Neural cell (in vitro differentiated cells): ENCODE measurements at regions not wholly inside any gene's neighbourhood (a gene's known extent, or its start where the extent isn't known, plus 50 kb on each side); places are given as distances from the start of the nearest gene placed in this dataset.

Experiments used
- H2AFZ ChIP-seq: fragments of 200-600, 300-800 bp; sonication (generic), shearing (Covaris generic); 2 replicates; pipeline ENCODE4 v1.6.0; 2014; ENCODE audit warnings: low read depth, mild to moderate bottlenecking, antibody characterized with exemption, low read length, moderate library complexity
- H3F3A ChIP-seq: fragments of 200-600 bp; shearing (Covaris generic); 2 replicates; pipeline ENCODE4 v1.6.1; 2016; ENCODE audit warnings: mild to moderate bottlenecking, moderate library complexity, mixed read lengths, antibody characterized with exemption, low read length; ENCODE audit not compliant: insufficient read depth, poor library complexity, severe bottlenecking
- H3K27ac ChIP-seq: fragments of 200-600, 300-800 bp; sonication (generic), shearing (Covaris generic); 2 replicates; pipeline ENCODE4 v1.5.1; 2014; ENCODE audit warnings: mild to moderate bottlenecking, low read length, moderate library complexity
- H3K27me3 ChIP-seq: fragments of 300-800, 200-600 bp; sonication (generic), shearing (Covaris generic); 2 replicates; pipeline ENCODE4 v1.6.0; 2014; ENCODE audit warnings: mild to moderate bottlenecking, low read depth, low read length, moderate library complexity; ENCODE audit not compliant: insufficient read depth
- H3K36me3 ChIP-seq: fragments of 300-800, 200-600 bp; sonication (generic), shearing (Covaris generic); 2 replicates; pipeline ENCODE4 v1.5.1; 2014; ENCODE audit warnings: mild to moderate bottlenecking, antibody characterized with exemption, low read length, moderate library complexity; ENCODE audit not compliant: insufficient read depth
- H3K4me2 ChIP-seq: fragments of 300-800, 200-600 bp; sonication (generic), shearing (Covaris generic); 2 replicates; pipeline ENCODE4 v1.6.0; 2014; ENCODE audit warnings: mild to moderate bottlenecking, low read length
- H3K4me3 ChIP-seq: fragments of 300-800, 200-600 bp; sonication (generic), shearing (Covaris generic); 2 replicates; pipeline ENCODE4 v1.5.1; 2014; ENCODE audit warnings: mild to moderate bottlenecking, low read length, moderate library complexity
- H3K79me2 ChIP-seq: fragments of 200-600 bp; shearing (Covaris generic); replicated peaks from 2 replicates; pipeline ENCODE4 v1.6.0; 2014; ENCODE audit warnings: mild to moderate bottlenecking, low read length, moderate library complexity; ENCODE audit not compliant: insufficient read depth
- H3K9ac ChIP-seq: fragments of 300-800, 200-600 bp; sonication (generic), shearing (Covaris generic); 2 replicates; pipeline ENCODE4 v1.6.1; 2016; ENCODE audit warnings: mild to moderate bottlenecking, low read length, mixed read lengths
- H3K9me2 ChIP-seq: fragments of 200-600 bp; shearing (Covaris generic); 2 replicates; pipeline ENCODE4 v1.6.1; 2016; ENCODE audit warnings: mild to moderate bottlenecking, low read length, mixed read lengths; ENCODE audit not compliant: insufficient read depth
- H3K9me3 ChIP-seq: fragments of 200-600, 300-800 bp; sonication (generic), shearing (Covaris generic); 2 replicates; pipeline ENCODE4 v1.6.1; 2016; ENCODE audit warnings: mild to moderate bottlenecking, mixed run types, low read length, moderate library complexity, mixed read lengths
- H4K20me1 ChIP-seq: fragments of 200-600 bp; shearing (Covaris generic); 2 replicates; pipeline ENCODE4 v1.6.1; 2016; ENCODE audit warnings: mild to moderate bottlenecking, mixed run types; ENCODE audit not compliant: insufficient read depth
- CTCF ChIP-seq: fragments of 450-650 bp; IDR thresholded peaks from 2 replicates; pipeline ENCODE4 v1.5.1; 2014; ENCODE audit warnings: antibody characterized with exemption, mild to moderate bottlenecking, moderate library complexity; ENCODE audit not compliant: poor library complexity, severe bottlenecking
- EP300 ChIP-seq: fragments of 450-650 bp; conservative IDR thresholded peaks from 2 replicates; pipeline ENCODE4 v1.6.1; 2014; ENCODE audit warnings: antibody characterized with exemption, mild to moderate bottlenecking, moderate library complexity; ENCODE audit not compliant: poor library complexity, severe bottlenecking
- EZH2 ChIP-seq: fragments of 200-600, 300-800 bp; shearing (Covaris generic), sonication (generic); IDR thresholded peaks from 2 replicates; pipeline ENCODE4 v1.6.1; 2014; ENCODE audit warnings: antibody characterized with exemption, low read length, borderline replicate concordance, mild to moderate bottlenecking; ENCODE audit not compliant: insufficient read depth, poor library complexity, severe bottlenecking
- MXI1 ChIP-seq: fragments of 450-650 bp; conservative IDR thresholded peaks from 2 replicates; pipeline ENCODE4 v1.6.1; 2014; ENCODE audit warnings: antibody characterized with exemption, mild to moderate bottlenecking; ENCODE audit not compliant: poor library complexity, severe bottlenecking
- POLR2AphosphoS5 ChIP-seq: IDR thresholded peaks from 2 replicates; pipeline ENCODE4 v1.6.1; 2012
- RAD21 ChIP-seq: fragments of 450-650 bp; conservative IDR thresholded peaks from 2 replicates; pipeline ENCODE4 v1.6.1; 2014; ENCODE audit warnings: antibody characterized with exemption, mild to moderate bottlenecking, moderate library complexity
- REST ChIP-seq: IDR thresholded peaks from 2 replicates; pipeline ENCODE4 v1.6.1; 2012; ENCODE audit warnings: borderline replicate concordance
- SMC3 ChIP-seq: fragments of 450-650 bp; conservative IDR thresholded peaks from 2 replicates; pipeline ENCODE4 v1.6.1; 2014; ENCODE audit warnings: antibody characterized with exemption, mild to moderate bottlenecking, moderate library complexity; ENCODE audit not compliant: poor library complexity
- TAF1 ChIP-seq: IDR thresholded peaks from 2 replicates; pipeline ENCODE4 v1.6.1; 2012; ENCODE audit warnings: low read depth

GRCh38 chr3:31053299-31053698 lies 158.8 kb upstream of the GADL1 start:
- no peaks in the 10 kb centered on the region for H3K9me3 ChIP-seq
- no peaks in the 10 kb centered on the region for H3K27me3 ChIP-seq
- TF ChIP-seq SMC3 (no peak), RAD21 (no peak), EP300 (no peak)
- no peak overlapping the region for H3K9ac ChIP-seq
- H3K27ac ChIP-seq: no peak overlapping the region
- H3K4me2 ChIP-seq: no peak overlapping the region
- no peak overlapping the region for H2AFZ ChIP-seq
- no peaks in the 10 kb centered on the region for H3K9me2 ChIP-seq
- no peaks in the 10 kb centered on the region for H3K79me2 ChIP-seq
- H4K20me1 ChIP-seq: no peaks in the 10 kb centered on the region
- H3K4me3 ChIP-seq: no peak overlapping the region
- no peaks in the 10 kb centered on the region for H3F3A ChIP-seq
- no peaks in the 10 kb centered on the region for H3K36me3 ChIP-seq

GRCh38 chr3:31054032-31054431 lies 159.6 kb upstream of the GADL1 start:
- Histone ChIP-seq H3K4me3 (no peak overlapping the region), H3K4me2 (no peak overlapping the region), H3K9me3 (no peaks in the 10 kb centered on the region), H2AFZ (no peak overlapping the region), H3K79me2 (no peaks in the 10 kb centered on the region), H4K20me1 (no peaks in the 10 kb centered on the region), H3K27me3 (no peaks in the 10 kb centered on the region), H3K9me2 (no peaks in the 10 kb centered on the region), H3F3A (no peaks in the 10 kb centered on the region), H3K36me3 (no peaks in the 10 kb centered on the region), H3K27ac (no peak overlapping the region), H3K9ac (no peak overlapping the region)
- TF ChIP-seq REST (no peak), TAF1 (no peak), EP300 (no peak), CTCF (no peak), EZH2 (no peak), RAD21 (no peak)

- no peaks in the 10 kb centered on the region for H3K36me3 ChIP-seq
- no peak for TF ChIP-seq CTCF
- no peak for TF ChIP-seq POLR2AphosphoS5
- TF ChIP-seq MXI1: no peak
- no peak for TF ChIP-seq RAD21
- no peak for TF ChIP-seq REST
- no peak for TF ChIP-seq EP300
- no peak for TF ChIP-seq TAF1
- TF ChIP-seq SMC3: no peak
- TF ChIP-seq EZH2: no peak
- no peaks in the 10 kb centered on the region for H3K9me2 ChIP-seq
- no peaks in the 10 kb centered on the region for H3K27me3 ChIP-seq
- H3K27ac ChIP-seq: no peak overlapping the region
- no peaks in the 10 kb centered on the region for H3K9me3 ChIP-seq
- H3K9ac ChIP-seq: no peak overlapping the region
- H4K20me1 ChIP-seq: no peaks in the 10 kb centered on the region
- H3K79me2 ChIP-seq: no peaks in the 10 kb centered on the region
- H3K4me3 ChIP-seq: no peak overlapping the region
- no peak overlapping the region for H2AFZ ChIP-seq
- no peaks in the 10 kb centered on the region for H3F3A ChIP-seq
- H3K4me2 ChIP-seq: no peak overlapping the region
Observed at GRCh38 chr3:31055757-31056156, 161.3 kb upstream of the GADL1 start.
